GM18505 (cell line): ENCODE measurements at regions not wholly inside any gene's neighbourhood (a gene's known extent, or its start where the extent isn't known, plus 50 kb on each side); places are given as distances from the start of the nearest gene placed in this dataset.

Experiments
- ATAC-seq: cut with Tn5 transposase; IDR thresholded peaks from one replicate; pipeline ENCODE4 v1.9.1; 2021; ENCODE audit not compliant: unreplicated experiment
- POLR2A ChIP-seq: IDR thresholded peaks from 4 replicates; pipeline ENCODE4 v1.6.1; 2011; ENCODE audit warnings: borderline replicate concordance; ENCODE audit not compliant: insufficient read depth, insufficient read length; ENCODE audit errors: extremely low read depth

- no peak for TF ChIP-seq POLR2A
- ATAC-seq, result no peak
Observed at GRCh38 chr9:79284081-79284480, 287.7 kb upstream of the TLE4 start.

DNA sequence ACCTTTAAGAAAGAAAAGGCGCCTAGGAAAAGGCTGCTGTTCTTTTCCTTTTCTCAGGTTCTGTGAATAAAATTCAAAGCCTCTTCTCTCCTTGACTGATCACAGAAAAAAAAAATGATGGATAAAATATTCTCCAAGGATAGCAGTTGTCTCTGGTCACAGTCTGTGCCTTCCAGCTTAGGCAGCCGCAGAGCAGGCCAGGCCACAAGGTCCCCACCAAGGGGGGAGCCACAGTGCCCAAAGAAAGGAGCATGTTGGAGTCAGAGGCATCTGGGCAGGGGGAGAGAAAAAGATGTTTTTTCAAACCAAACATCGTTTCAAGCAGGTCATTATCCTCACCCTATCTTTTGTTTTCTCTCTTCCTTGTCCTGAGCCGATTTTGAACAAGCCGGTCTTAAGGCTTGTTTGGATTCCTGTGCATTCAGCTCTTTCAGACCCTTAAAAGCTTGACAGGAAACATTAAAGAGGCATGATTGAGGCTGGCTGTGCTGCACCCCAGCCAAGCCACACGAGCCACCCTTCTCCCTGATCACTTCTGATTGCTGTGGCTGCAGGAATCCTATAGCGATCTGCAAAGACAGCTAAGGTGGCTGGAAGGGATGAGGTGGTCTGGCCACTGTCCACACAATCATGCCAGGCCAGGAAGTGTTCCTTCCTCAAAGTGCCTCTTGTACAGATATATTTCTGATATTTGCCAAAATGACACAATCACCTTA, 284.6 kb upstream of the TLE4 start:
- ATAC-seq, result no peak

DNA sequence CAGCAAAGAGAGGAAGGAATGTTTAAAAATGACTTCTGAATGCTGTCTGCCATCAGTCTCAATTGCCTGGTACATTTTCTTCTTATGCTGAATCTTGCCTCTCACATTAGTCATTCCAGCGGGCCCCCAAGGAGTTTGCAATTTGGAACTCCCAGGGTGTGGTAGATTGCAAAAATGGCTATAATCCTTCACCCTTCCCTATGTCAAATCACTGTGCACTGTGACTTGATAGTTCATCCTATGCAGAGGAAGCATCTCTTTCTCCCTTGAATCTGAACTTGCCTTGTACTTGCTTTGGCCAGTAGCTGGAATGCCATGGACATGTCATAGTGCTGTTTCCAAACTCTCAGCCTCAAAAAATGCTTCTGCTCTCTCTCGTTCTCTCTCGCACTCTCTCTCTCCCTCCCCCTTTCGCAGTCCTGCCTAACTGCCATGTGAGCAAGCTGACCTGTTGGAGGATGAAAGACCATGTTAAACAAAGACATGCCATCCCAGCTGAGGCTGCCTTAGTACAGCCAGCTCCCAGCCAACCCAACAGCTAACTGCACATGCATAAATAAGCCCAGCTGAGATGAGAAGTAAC, 284.0 kb upstream of the TLE4 start:
- no peak for TF ChIP-seq POLR2A
- no peak for ATAC-seq

More for the DNA sequence above, 284.6 kb upstream of the TLE4 start:
- TF ChIP-seq POLR2A, result no peak

- no peak for TF ChIP-seq POLR2A
- ATAC-seq, result no peak
Observed at GRCh38 chr9:79289856-79290255, 281.9 kb upstream of the TLE4 start.

DNA sequence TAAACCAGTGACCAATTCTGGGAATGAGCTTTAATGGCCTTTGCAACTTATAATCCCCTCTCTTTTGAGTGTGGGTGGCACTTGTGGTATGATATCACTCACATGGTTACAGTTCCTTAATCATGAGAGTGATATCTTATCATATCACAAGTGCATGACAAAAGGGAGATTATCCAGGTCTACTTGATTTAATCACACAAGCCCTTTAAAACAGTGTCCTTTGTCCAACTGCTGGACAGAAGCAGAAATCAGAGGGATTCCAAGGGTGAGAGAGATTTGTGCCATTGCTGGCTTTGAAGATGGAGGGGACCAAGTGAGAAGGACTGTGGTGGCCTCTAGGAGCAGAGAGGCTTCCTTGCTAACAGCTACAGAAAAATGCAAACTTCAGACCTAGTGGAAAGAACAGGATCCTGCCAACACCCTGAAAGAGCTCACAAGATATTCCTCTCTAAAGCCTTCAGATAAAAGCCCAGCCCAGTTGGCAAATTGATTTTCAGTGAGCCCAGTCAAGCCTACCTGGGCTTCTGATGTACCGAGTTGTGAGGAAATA, 279.0 kb upstream of the TLE4 start:
- no peak for ATAC-seq
- TF ChIP-seq POLR2A, result no peak

- no peak for ATAC-seq
- no peak for TF ChIP-seq POLR2A
Observed at GRCh38 chr9:79300068-79300467, 271.7 kb upstream of the TLE4 start.

DNA sequence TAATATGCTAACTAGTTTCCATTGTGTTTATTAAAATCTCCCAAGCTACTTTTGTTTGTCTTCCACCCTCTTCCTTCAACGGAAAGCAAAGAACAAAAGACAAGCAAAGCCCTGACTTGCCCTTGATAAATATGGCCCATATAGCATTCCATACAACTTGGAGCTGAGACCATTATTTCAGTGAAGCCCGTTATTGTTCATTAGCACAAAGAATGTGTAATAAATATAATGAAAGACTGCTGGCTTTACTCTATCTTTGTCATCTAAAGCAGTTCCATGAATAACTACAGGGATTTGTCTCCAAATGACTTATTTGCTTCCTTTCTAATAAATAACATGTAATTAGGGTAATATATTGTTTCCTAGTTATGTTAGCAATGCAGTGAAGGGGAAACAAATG, 270.7 kb upstream of the TLE4 start:
- ATAC-seq, result no peak
- no peak for TF ChIP-seq POLR2A

- no peak for ATAC-seq
- no peak for TF ChIP-seq POLR2A
Observed at GRCh38 chr9:79301551-79302391, 270.0 kb upstream of the TLE4 start.

DNA sequence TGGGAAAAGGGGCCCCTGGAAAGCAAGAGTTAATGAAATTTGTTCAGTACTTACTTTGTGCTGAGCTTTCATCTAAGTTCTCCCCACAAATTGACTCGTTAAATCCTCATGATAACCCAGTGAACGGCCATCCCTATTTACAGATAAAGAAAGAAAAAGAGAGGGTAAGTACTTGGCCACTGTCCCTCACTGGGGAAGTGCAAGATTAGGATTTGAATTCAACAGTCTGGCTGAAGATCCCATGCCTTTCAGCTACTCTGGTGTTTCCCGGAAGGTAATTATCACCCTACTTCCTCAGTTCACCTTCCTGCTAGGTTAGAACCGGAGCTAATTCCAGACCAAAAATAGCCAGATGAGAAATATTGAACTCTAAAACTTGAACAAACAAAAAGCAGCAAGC, 269.2 kb upstream of the TLE4 start:
- no peak for TF ChIP-seq POLR2A
- ATAC-seq, result no peak

DNA sequence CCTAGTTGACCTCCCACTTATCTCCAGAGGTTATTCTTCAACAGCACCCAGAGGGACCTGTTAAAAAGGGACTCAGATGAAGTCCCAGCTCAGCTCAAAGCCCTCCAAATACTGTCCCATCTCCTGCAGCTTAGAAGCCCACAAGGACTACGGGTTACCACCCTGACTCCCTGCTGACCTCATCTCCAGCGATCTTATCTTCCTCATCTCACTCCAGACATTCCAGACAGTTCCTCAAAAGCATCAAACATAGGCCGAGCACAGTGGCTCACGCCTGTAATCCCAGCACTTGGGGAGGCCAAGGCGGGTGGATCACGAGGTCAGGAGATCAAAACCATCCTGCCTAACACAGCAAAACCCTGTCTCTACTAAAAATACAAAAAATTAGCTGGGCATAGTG, 263.8 kb upstream of the TLE4 start:
- ATAC-seq, result no peak

DNA sequence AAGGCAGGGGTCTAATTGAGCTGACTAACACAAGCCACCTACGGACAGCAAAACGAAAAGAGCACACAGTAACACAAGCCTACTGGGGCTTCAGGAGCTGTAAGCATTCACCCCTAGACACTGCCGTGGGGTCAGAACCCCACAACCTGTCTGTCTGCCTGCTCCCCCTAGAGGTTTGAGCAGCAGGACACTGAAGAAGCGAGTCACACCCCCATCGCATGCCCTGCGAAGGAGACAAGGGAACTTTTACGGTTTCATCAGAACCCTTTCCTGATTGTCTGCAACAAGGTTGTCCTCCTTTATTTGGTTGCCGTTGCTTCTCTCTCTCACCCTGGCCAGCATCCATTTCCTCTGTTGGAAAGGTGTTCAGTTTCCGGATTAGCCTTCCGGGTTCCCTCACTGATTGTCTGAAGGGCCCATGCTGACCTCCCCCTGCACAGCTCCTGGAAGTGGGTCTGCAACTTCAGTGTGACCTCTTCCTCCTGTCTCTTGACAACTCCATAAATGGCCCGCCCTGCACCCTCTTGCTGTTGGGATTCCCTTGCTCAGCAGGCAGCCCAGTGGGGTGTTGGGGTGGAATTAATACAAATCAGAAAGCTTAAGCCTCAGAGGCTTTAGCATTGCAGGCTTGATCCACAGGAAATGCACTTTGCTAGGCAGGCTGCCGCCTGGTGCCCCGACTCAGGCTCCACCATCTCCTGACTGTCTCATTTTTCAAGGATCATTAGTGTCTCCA, 258.9 kb upstream of the TLE4 start:
- ATAC-seq, result no peak
- no peak for TF ChIP-seq POLR2A

More for the DNA sequence above, 263.8 kb upstream of the TLE4 start:
- TF ChIP-seq POLR2A, result no peak

DNA sequence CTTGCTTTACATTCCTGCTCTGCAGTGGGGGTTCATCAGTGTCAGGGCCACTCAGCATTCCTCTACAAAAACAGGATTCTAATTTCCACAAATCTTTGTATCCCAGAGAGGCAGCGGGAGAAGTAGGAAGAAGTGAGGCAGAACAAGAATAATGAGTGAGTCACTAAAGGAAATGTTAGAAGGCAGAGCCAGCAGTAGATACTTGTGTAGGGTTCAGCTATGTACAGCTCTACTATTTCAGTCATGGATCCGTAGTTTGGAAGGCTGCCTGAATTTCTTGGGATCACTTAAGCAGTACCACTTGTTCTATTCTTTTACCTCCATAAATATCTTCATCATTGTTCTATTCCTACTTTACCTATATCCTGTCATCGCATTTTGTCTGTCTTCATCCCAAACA, 246.3 kb upstream of the TLE4 start:
- ATAC-seq, result no peak
- TF ChIP-seq POLR2A, result no peak

- no peak for TF ChIP-seq POLR2A
- ATAC-seq, result no peak
Observed at GRCh38 chr9:79329861-79330260, 241.9 kb upstream of the TLE4 start.
